Ectodermal cell (in vitro differentiated cells): ENCODE measurements at regions not wholly inside any gene's neighbourhood (a gene's known extent, or its start where the extent isn't known, plus 50 kb on each side); places are given as distances from the start of the nearest gene placed in this dataset.

Source experiments
- H3K27ac ChIP-seq: 2 replicates; pipeline ENCODE4 v1.7.0; 2013; ENCODE audit warnings: mild to moderate bottlenecking, low read depth, low read length; ENCODE audit not compliant: insufficient read depth, poor library complexity, severe bottlenecking
- H3K27me3 ChIP-seq: 2 replicates; pipeline ENCODE4 v1.7.0; 2013; ENCODE audit warnings: mild to moderate bottlenecking, low read length; ENCODE audit not compliant: insufficient read depth, control insufficient read depth, poor library complexity, severe bottlenecking
- H3K36me3 ChIP-seq: one replicate; pipeline ENCODE4 v1.7.0; 2013; ENCODE audit warnings: low read length; ENCODE audit not compliant: control insufficient read depth, insufficient read depth
- H3K4me1 ChIP-seq: one replicate; pipeline ENCODE4 v1.7.0; 2013; ENCODE audit warnings: low read length; ENCODE audit not compliant: control insufficient read depth, insufficient read depth
- H3K4me3 ChIP-seq: 2 replicates; pipeline ENCODE4 v1.7.0; 2013; ENCODE audit warnings: low read depth, low read length, control low read depth; ENCODE audit not compliant: insufficient read depth
- H3K9me3 ChIP-seq: 2 replicates; pipeline ENCODE4 v1.7.0; 2013; ENCODE audit warnings: mild to moderate bottlenecking, low read length, moderate library complexity; ENCODE audit not compliant: control insufficient read depth
- WGBS, 2 experiments: methylation state at CpG; one replicate each; pipeline ENCODE4 v1.1.7; 2013; ENCODE audit warnings: missing lambda C conversion rate in 2 of 2; 5-methylcytosine and 5-hydroxymethylcytosine counted together

GRCh38 chr4:181962321-181962720 lies 280.9 kb upstream of the TENM3 start:
- H3K4me3 ChIP-seq, result no peak overlapping the region
- H3K4me1 ChIP-seq, result no peaks in the 10 kb centered on the region
- no peaks in the 10 kb centered on the region for H3K9me3 ChIP-seq
- no peaks in the 10 kb centered on the region for H3K36me3 ChIP-seq
- 92 to 93% methylated on average over 4 of the region's 4 CpGs for WGBS, 2 experiments
- no peak overlapping the region for H3K27ac ChIP-seq
- H3K27me3 ChIP-seq, result no peaks in the 10 kb centered on the region

GRCh38 chr4:181964731-181965130 lies 278.5 kb upstream of the TENM3 start:
- WGBS, 2 experiments, result 91 to 95% methylated on average over 7 to 8 of the region's 8 CpGs
- H3K4me3 ChIP-seq, result no peak overlapping the region
- no peaks in the 10 kb centered on the region for H3K27me3 ChIP-seq
- H3K4me1 ChIP-seq, result no peaks in the 10 kb centered on the region
- H3K36me3 ChIP-seq, result no peaks in the 10 kb centered on the region
- H3K27ac ChIP-seq, result no peak overlapping the region
- no peaks in the 10 kb centered on the region for H3K9me3 ChIP-seq

GRCh38 chr4:181966104-181966551 lies 277.1 kb upstream of the TENM3 start:
- H3K9me3 ChIP-seq, result no peaks in the 10 kb centered on the region
- 90 to 100% methylated on average over 1 of the region's 1 CpG for WGBS, 2 experiments

DNA sequence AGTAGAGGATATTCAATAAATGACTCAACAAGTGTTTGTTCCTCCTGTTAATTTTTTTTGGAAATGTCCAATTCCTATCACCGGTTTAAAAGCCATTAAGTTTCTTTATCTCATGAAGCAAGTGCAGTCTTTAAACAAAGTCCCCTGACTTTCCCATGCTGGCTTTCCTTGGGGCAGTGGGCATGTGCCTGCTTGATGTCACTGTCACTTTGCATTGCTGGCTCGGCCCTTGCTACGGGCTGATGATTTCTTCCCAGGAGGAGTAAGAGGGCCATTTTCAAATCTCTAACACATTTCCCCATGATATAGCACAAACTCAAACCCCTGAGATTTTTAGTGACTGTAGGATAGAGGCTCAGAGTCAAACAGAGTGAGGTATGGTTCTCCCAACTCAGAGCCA lies 275.8 kb upstream of the TENM3 start:
- no peak overlapping the region for H3K4me3 ChIP-seq
- H3K27me3 ChIP-seq, result no peaks in the 10 kb centered on the region
- no peaks in the 10 kb centered on the region for H3K36me3 ChIP-seq
- H3K9me3 ChIP-seq, result no peaks in the 10 kb centered on the region
- 93 to 94% methylated on average over 3 of the region's 3 CpGs for WGBS, 2 experiments
- H3K4me1 ChIP-seq, result no peaks in the 10 kb centered on the region
- H3K27ac ChIP-seq, result no peak overlapping the region

More at GRCh38 chr4:181966104-181966551, 277.1 kb upstream of the TENM3 start:
- H3K27ac ChIP-seq, result no peak overlapping the region
- no peaks in the 10 kb centered on the region for H3K36me3 ChIP-seq
- no peaks in the 10 kb centered on the region for H3K4me1 ChIP-seq
- no peaks in the 10 kb centered on the region for H3K27me3 ChIP-seq
- H3K4me3 ChIP-seq, result no peak overlapping the region

DNA sequence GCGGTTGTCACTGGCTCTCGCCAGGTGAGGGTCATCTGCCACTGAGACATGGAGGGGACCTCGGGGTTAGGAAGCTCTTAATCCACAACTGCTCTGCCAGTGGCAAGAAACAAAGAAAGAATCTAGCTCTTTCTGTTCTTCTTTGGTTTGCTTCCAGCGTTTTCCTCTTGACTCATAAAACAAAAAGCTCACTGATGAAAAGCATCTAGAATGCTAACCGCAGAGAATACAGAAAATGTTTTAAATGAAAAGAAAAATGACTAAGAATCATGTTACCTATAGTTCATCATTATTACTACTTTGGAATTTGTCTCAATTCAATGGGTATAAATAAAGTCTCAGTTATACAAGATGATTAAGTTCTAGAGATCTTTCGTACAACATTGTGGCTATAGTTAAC lies 274.8 kb upstream of the TENM3 start:
- Histone ChIP-seq H3K4me1 (no peaks in the 10 kb centered on the region), H3K4me3 (no peak overlapping the region), H3K27ac (no peak overlapping the region), H3K27me3 (no peaks in the 10 kb centered on the region), H3K36me3 (no peaks in the 10 kb centered on the region), H3K9me3 (no peaks in the 10 kb centered on the region)
- 92 to 97% methylated on average over 4 of the region's 6 CpGs for WGBS, 2 experiments

GRCh38 chr4:181969151-181969550 lies 274.1 kb upstream of the TENM3 start:
- Histone ChIP-seq H3K4me1 (no peaks in the 10 kb centered on the region), H3K36me3 (no peaks in the 10 kb centered on the region), H3K27me3 (no peaks in the 10 kb centered on the region), H3K9me3 (no peaks in the 10 kb centered on the region), H3K4me3 (no peak overlapping the region), H3K27ac (no peak overlapping the region)
- 94 to 96% methylated on average over 5 of the region's 5 CpGs for WGBS, 2 experiments

DNA sequence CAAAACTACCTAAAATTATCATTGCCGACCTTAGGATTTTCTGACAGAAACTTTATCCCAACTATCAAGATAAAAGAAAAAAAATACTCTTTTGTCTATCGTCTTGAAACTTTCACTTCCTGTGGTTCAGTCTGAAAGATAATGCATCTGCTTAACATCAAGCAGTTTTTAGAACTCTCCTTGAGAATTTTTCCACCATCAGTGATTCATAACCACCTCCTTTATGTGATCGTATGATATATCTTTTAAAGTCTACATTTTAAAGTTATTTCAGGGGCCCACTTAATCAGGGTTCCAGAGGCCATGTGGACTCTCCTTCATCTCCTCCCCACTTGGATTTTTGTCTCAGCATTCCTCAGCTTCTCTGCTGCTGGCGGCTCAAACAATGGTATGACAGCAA lies 272.8 kb upstream of the TENM3 start:
- 88 to 89% methylated on average over 2 to 4 of the region's 4 CpGs for WGBS, 2 experiments
- Histone ChIP-seq H3K4me1 (no peaks in the 10 kb centered on the region), H3K27ac (no peak overlapping the region), H3K9me3 (no peaks in the 10 kb centered on the region), H3K36me3 (no peaks in the 10 kb centered on the region), H3K27me3 (no peaks in the 10 kb centered on the region), H3K4me3 (no peak overlapping the region)

DNA sequence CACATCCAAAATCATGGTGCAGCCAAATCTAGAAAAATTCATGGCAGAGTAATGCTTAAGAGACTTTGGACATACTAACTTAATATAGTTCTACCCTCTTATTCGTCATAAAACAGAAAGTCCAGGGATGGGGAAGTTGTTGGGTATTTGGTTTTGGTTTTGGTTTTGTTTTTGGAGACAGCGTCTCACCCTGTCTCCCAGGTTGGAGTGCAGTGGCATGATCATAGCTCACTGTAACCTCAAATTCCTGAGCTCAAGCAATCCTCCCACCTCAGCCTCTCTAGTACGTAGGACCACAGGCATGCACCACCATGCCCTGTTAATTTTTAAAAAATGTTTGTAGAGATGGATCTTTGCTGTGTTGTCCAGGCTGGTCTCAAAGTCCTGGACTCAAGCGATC lies 271.8 kb upstream of the TENM3 start:
- no peaks in the 10 kb centered on the region for H3K4me1 ChIP-seq
- no peaks in the 10 kb centered on the region for H3K9me3 ChIP-seq
- H3K27me3 ChIP-seq, result no peaks in the 10 kb centered on the region
- WGBS, 2 experiments, result 95 to 98% methylated on average over 3 of the region's 4 CpGs
- no peaks in the 10 kb centered on the region for H3K36me3 ChIP-seq
- no peak overlapping the region for H3K27ac ChIP-seq
- H3K4me3 ChIP-seq, result no peak overlapping the region

GRCh38 chr4:181971973-181972372 lies 271.2 kb upstream of the TENM3 start:
- H3K9me3 ChIP-seq, result no peaks in the 10 kb centered on the region

GRCh38 chr4:181976764-181977163 lies 266.4 kb upstream of the TENM3 start:
- H3K27me3 ChIP-seq, result no peaks in the 10 kb centered on the region
- WGBS, 2 experiments, result 85 to 92% methylated on average over 8 of the region's 8 CpGs
- H3K36me3 ChIP-seq, result no peaks in the 10 kb centered on the region
- no peak overlapping the region for H3K4me3 ChIP-seq
- H3K4me1 ChIP-seq, result no peaks in the 10 kb centered on the region
- no peaks in the 10 kb centered on the region for H3K9me3 ChIP-seq
- H3K27ac ChIP-seq, result no peak overlapping the region

More at GRCh38 chr4:181971973-181972372, 271.2 kb upstream of the TENM3 start:
- Histone ChIP-seq H3K4me3 (no peak overlapping the region), H3K27me3 (no peaks in the 10 kb centered on the region), H3K27ac (no peak overlapping the region), H3K36me3 (no peaks in the 10 kb centered on the region), H3K4me1 (no peaks in the 10 kb centered on the region)
- 93 to 98% methylated on average over 3 of the region's 3 CpGs for WGBS, 2 experiments

- Histone ChIP-seq H3K27me3 (no peaks in the 10 kb centered on the region), H3K9me3 (no peaks in the 10 kb centered on the region), H3K4me1 (no peaks in the 10 kb centered on the region), H3K4me3 (no peak overlapping the region), H3K36me3 (no peaks in the 10 kb centered on the region), H3K27ac (no peak overlapping the region)
- WGBS, 2 experiments, result 90 to 91% methylated on average over 2 of the region's 2 CpGs
Observed at GRCh38 chr4:181982437-181982836, 260.8 kb upstream of the TENM3 start.
